IMR-90 (cell line): ENCODE measurements at regions not wholly inside any gene's neighbourhood (a gene's known extent, or its start where the extent isn't known, plus 50 kb on each side); places are given as distances from the start of the nearest gene placed in this dataset.
A peak's percentile ranks its signal among the peaks of the same experiment; 100 is the strongest.

ENCODE experiments used
- ATAC-seq: fragments of 200-7000 bp; cut with Tn5 transposase; 2 replicates; pipeline ENCODE4 v1.9.1; 2020; ENCODE audit warnings: low read depth, mild to moderate bottlenecking, moderate library complexity
- BruUV-seq: library from RNA; stranded (reverse); fragments of 400-500 nt; replicated peaks from 2 replicates; lab custom pipeline; 2021; lab: Mats Ljungman, UMichigan
- CTCF ChIA-PET: fragments of 300-600 bp; formaldehyde crosslinking; extraction: SDS; loops from one replicate; lab custom pipeline; 2021; ENCODE audit warnings: antibody characterized with exemption; lab: Yijun Ruan, JAX
- POLR2A ChIA-PET: fragments of 300-600 bp; sonication (Branson Sonifier 250); formaldehyde crosslinking; loops from one replicate; lab custom pipeline; 2022; ENCODE audit warnings: antibody characterized with exemption; ENCODE audit not compliant: unreplicated experiment; lab: Charles Lee
- DNase-seq: peaks from one replicate; pipeline ENCODE4 v3.0.0; 2013
- H2AFZ ChIP-seq: replicated peaks from 2 replicates; pipeline ENCODE3; 2013; ENCODE audit warnings: low read length, mild to moderate bottlenecking; ENCODE audit not compliant: poor library complexity
- H2AK5ac ChIP-seq: 2 replicates; pipeline ENCODE4 v1.6.1; 2013; ENCODE audit warnings: low read depth, low read length, inconsistent platforms
- H2AK9ac ChIP-seq: replicated peaks from 2 replicates; pipeline ENCODE3; 2013; ENCODE audit warnings: mild to moderate bottlenecking, low read depth, low read length, moderate library complexity; ENCODE audit not compliant: poor library complexity
- H2BK120ac ChIP-seq: 2 replicates; pipeline ENCODE4 v1.6.1; 2013; ENCODE audit warnings: low read depth, low read length, inconsistent platforms
- H2BK15ac ChIP-seq: 3 replicates; pipeline ENCODE4 v1.6.1; 2013; ENCODE audit warnings: low read depth, low read length, inconsistent platforms
- H2BK20ac ChIP-seq: 2 replicates; pipeline ENCODE4 v1.6.1; 2013; ENCODE audit warnings: low read depth, mild to moderate bottlenecking, inconsistent platforms, low read length, moderate library complexity
- H2BK5ac ChIP-seq: 2 replicates; pipeline ENCODE4 v1.6.1; 2013; ENCODE audit warnings: mild to moderate bottlenecking, low read depth, low read length, inconsistent platforms; ENCODE audit not compliant: poor library complexity, severe bottlenecking
- H3K14ac ChIP-seq: replicated peaks from 2 replicates; pipeline ENCODE4 v1.6.1; 2013; ENCODE audit warnings: low read depth, low read length, inconsistent platforms
- H3K18ac ChIP-seq: 2 replicates; pipeline ENCODE4 v1.6.1; 2013; ENCODE audit warnings: low read depth, low read length, control low read depth
- H3K23ac ChIP-seq: 2 replicates; pipeline ENCODE4 v1.6.1; 2013; ENCODE audit warnings: low read depth, low read length, inconsistent platforms
- H3K27ac ChIP-seq: 2 replicates; pipeline ENCODE4 v1.5.1; 2013; ENCODE audit warnings: mild to moderate bottlenecking, control low read depth, low read length; ENCODE audit not compliant: insufficient read depth
- H3K27me3 ChIP-seq: 2 replicates; pipeline ENCODE4 v1.6.1; 2013; ENCODE audit warnings: low read length; ENCODE audit not compliant: control insufficient read depth, insufficient read depth
- H3K36me3 ChIP-seq: 2 replicates; pipeline ENCODE4 v1.6.1; 2013; ENCODE audit warnings: low read length, mixed read lengths; ENCODE audit not compliant: control insufficient read depth, insufficient read depth
- H3K4ac ChIP-seq: 2 replicates; pipeline ENCODE4 v1.6.1; 2013; ENCODE audit warnings: low read depth, low read length, inconsistent platforms
- H3K4me1 ChIP-seq: 2 replicates; pipeline ENCODE4 v1.6.1; 2013; ENCODE audit warnings: low read length, mixed read lengths; ENCODE audit not compliant: control insufficient read depth, insufficient read depth
- H3K4me2 ChIP-seq: 2 replicates; pipeline ENCODE4 v1.6.1; 2013; ENCODE audit warnings: low read depth, mild to moderate bottlenecking, control low read depth, low read length, moderate library complexity
- H3K4me3 ChIP-seq: 2 replicates; pipeline ENCODE4 v1.5.1; 2013; ENCODE audit warnings: low read depth, mild to moderate bottlenecking, control low read depth, low read length, moderate library complexity; ENCODE audit not compliant: insufficient read depth
- H3K56ac ChIP-seq: 2 replicates; pipeline ENCODE4 v1.6.1; 2013; ENCODE audit warnings: low read length, inconsistent platforms; ENCODE audit not compliant: insufficient read depth; ENCODE audit errors: extremely low read depth
- H3K79me1 ChIP-seq, 2 experiments: 2 replicates each; pipeline ENCODE4 v1.6.1; 2013; ENCODE audit warnings: low read length in 2 of 2, inconsistent platforms in 1 of 2, low read depth in 1 of 2
- H3K9ac ChIP-seq: 2 replicates; pipeline ENCODE4 v1.6.1; 2013; ENCODE audit warnings: low read depth, low read length, control low read depth
- H3K9me1 ChIP-seq: 2 replicates; pipeline ENCODE4 v1.6.1; 2013; ENCODE audit warnings: low read length, inconsistent platforms; ENCODE audit not compliant: insufficient read depth
- H3K9me3 ChIP-seq: 2 replicates; pipeline ENCODE4 v1.6.1; 2013; ENCODE audit warnings: low read length; ENCODE audit not compliant: control insufficient read depth, insufficient read depth
- H4K20me1 ChIP-seq: 2 replicates; pipeline ENCODE4 v1.6.1; 2013; ENCODE audit warnings: low read length, inconsistent platforms; ENCODE audit not compliant: insufficient read depth
- H4K5ac ChIP-seq: 2 replicates; pipeline ENCODE4 v1.6.1; 2013; ENCODE audit warnings: mild to moderate bottlenecking, low read depth, low read length, control low read depth
- H4K8ac ChIP-seq, 2 experiments: 2 replicates each; pipeline ENCODE4 v1.6.1; 2013; ENCODE audit warnings: low read depth in 2 of 2, low read length in 2 of 2, control low read depth in 1 of 2, inconsistent platforms in 1 of 2
- H4K91ac ChIP-seq: 2 replicates; pipeline ENCODE4 v1.6.1; 2013; ENCODE audit warnings: low read depth, low read length, inconsistent platforms; ENCODE audit not compliant: insufficient read depth
- BHLHE40 ChIP-seq: fragments of 150-350 bp; IDR thresholded peaks from 2 replicates; pipeline ENCODE4 v1.6.1; 2016; ENCODE audit warnings: mild to moderate bottlenecking, low read depth, low read length
- CTCF ChIP-seq: conservative IDR thresholded peaks from 2 replicates; pipeline ENCODE4 v1.5.1; 2012; ENCODE audit warnings: mild to moderate bottlenecking, low read depth, low read length, improper control_type of control experiment
- USF2 ChIP-seq: fragments of 150-350 bp; IDR thresholded peaks from 2 replicates; pipeline ENCODE4 v1.6.1; 2017; ENCODE audit warnings: mild to moderate bottlenecking, antibody characterized with exemption, low read length, low read depth
- WGBS, 2 experiments: methylation state at CpG; one replicate each; pipeline versions ENCODE4 v1.1.5 to v1.1.7; 2013; ENCODE audit warnings: missing lambda C conversion rate in 2 of 2; ENCODE audit not compliant: insufficient read length in 1 of 2; ENCODE audit errors: extremely low coverage in 2 of 2; 5-methylcytosine and 5-hydroxymethylcytosine counted together
- dilution Hi-C: fragments of 300-500 bp; cut with HindIII; formaldehyde crosslinking; loops from one replicate; pipeline ENCODE4 v1.14.3; 2018; ENCODE audit warnings: low sequenced_read_pairs; ENCODE audit not compliant: unreplicated experiment
- in situ Hi-C: fragments of 300-500 bp; cut with MboI; formaldehyde crosslinking; loops from 3 replicates; pipeline ENCODE4 v1.14.3; 2019; ENCODE audit warnings: low sequenced_read_pairs, inconsistent platforms, mixed read lengths
- intact Hi-C: fragments of 100-400 bp; cut with micrococcal nuclease; formaldehyde crosslinking; loops from 2 replicates; pipeline ENCODE4 v1.10.0; 2022

- Histone ChIP-seq H3K9ac (no peak overlapping the region), H2AK9ac (no peak overlapping the region), H2BK5ac (peak overlapping the region; percentile 66), H3K4me2 (peak overlapping the region; percentile 61; the same call in 1 of the 2 replicates), H3K14ac (0 out of 2 replicates have a peak overlapping the region, but pooled peaks have one; percentile 26), H2BK20ac (peak overlapping the region; percentile 85; the same call in 1 of the 2 replicates), H2BK120ac (peak overlapping the region; percentile 91), H4K8ac (peak overlapping the region; percentile 38 to 41; a peak in 1 of 4 replicates), H3K36me3 (no peaks in the 10 kb centered on the region), H3K27ac (peak overlapping the region; percentile 68; the same call in 1 of the 2 replicates), H2AK5ac (0 out of 2 replicates have a peak overlapping the region, but pooled peaks have one; percentile 81), H3K4ac (peak overlapping the region; percentile 67; the same call in 1 of the 2 replicates), H4K5ac (peak overlapping the region; percentile 67; the same call in 1 of the 2 replicates), H3K4me3 (no peak overlapping the region), H3K9me1 (0 out of 2 replicates have a peak, but pooled peaks cover 4% of the 10 kb centered on the region), H3K9me3 (no peaks in the 10 kb centered on the region), H3K27me3 (no peaks in the 10 kb centered on the region), H3K56ac (peak overlapping the region; percentile 48; the same call in 1 of the 2 replicates), H3K79me1 (no peaks in the 10 kb centered on the region), H2BK15ac (peak overlapping the region; percentile 55; the same call in 1 of the 3 replicates), H4K20me1 (no peaks in the 10 kb centered on the region), H4K91ac (peak overlapping the region; percentile 83; the same call in 1 of the 2 replicates), H3K18ac (peak overlapping the region; percentile 53; the same call in 1 of the 2 replicates), H2AFZ (no peak overlapping the region), H3K23ac (no peak overlapping the region), H3K4me1 (peaks cover 12% of the 10 kb centered on the region)
- POLR2A ChIA-PET, result no interaction called here
- TF ChIP-seq USF2 (no peak), BHLHE40 (0 out of 2 replicates have a peak, but pooled peaks have one; percentile 20), CTCF (no peak)
- intact Hi-C loops (loop anchor here (5.0 kb wide), 1 partner anchor 259 kb away; no protein-coding TSS in a partner anchor), in situ Hi-C loops (no loop called here), dilution Hi-C loops (no loop called here)
- ATAC-seq (peak; percentile 11), DNase-seq (peak; percentile 86)
- no TSS peak for BruUV-seq
- no CpG with 5 or more reads among the region's 2 CpGs for WGBS, 2 experiments
- CTCF ChIA-PET, result interaction anchor here (0.8 kb wide), 1 partner anchor 750 kb away, joined by 3 read pairs; no protein-coding TSS in a partner anchor
These were observed 283.0 kb upstream of the VEPH1 start for GRCh38 chr3:157786211-157786610.
